HG03095 (cell line): ENCODE measurements at regions not wholly inside any gene's neighbourhood (a gene's known extent, or its start where the extent isn't known, plus 50 kb on each side); places are given as distances from the start of the nearest gene placed in this dataset.
A peak's percentile ranks its signal among the peaks of the same experiment; 100 is the strongest.

Source experiments
- ATAC-seq: cut with Tn5 transposase; IDR thresholded peaks from one replicate; pipeline ENCODE4 v1.9.1; 2021; ENCODE audit warnings: moderate library complexity; ENCODE audit not compliant: unreplicated experiment

GRCh38 chr5:9927521-9927997, 297.4 kb upstream of the TAS2R1 start:
- ATAC-seq: no peak

- ATAC-seq: no peak
Observed at GRCh38 chr5:9927106-9927505, 297.0 kb upstream of the TAS2R1 start.

- peak; percentile 90 for ATAC-seq
Observed at GRCh38 chr5:9924614-9925013, 294.5 kb upstream of the TAS2R1 start.

- no peak for ATAC-seq
Observed at GRCh38 chr5:9922719-9923118, 292.6 kb upstream of the TAS2R1 start.

GRCh38 chr5:9920697-9921096, 290.5 kb upstream of the TAS2R1 start:
- no peak for ATAC-seq

- ATAC-seq: no peak
Observed at GRCh38 chr5:9919306-9920030, 289.3 kb upstream of the TAS2R1 start.

GRCh38 chr5:9905661-9906060, 275.5 kb upstream of the TAS2R1 start:
- ATAC-seq: no peak

- ATAC-seq: no peak
Observed at GRCh38 chr5:9903801-9904200, 273.6 kb upstream of the TAS2R1 start.

GRCh38 chr5:9898319-9898718, 268.2 kb upstream of the TAS2R1 start:
- ATAC-seq: no peak

- no peak for ATAC-seq
Observed at GRCh38 chr5:9895302-9895645, 265.1 kb upstream of the TAS2R1 start.

- ATAC-seq: no peak
Observed at GRCh38 chr5:9894571-9895301, 264.6 kb upstream of the TAS2R1 start.

GRCh38 chr5:9892696-9893095, 262.5 kb upstream of the TAS2R1 start:
- ATAC-seq: no peak

GRCh38 chr5:9889511-9889910, 259.4 kb upstream of the TAS2R1 start:
- no peak for ATAC-seq

- ATAC-seq: no peak
Observed at GRCh38 chr5:9888501-9888901, 258.4 kb upstream of the TAS2R1 start.

- no peak for ATAC-seq
Observed at GRCh38 chr5:9885164-9885563, 255.0 kb upstream of the TAS2R1 start.

- no peak for ATAC-seq
Observed at GRCh38 chr5:9878206-9878605, 248.1 kb upstream of the TAS2R1 start.

GRCh38 chr5:9877488-9877887, 247.3 kb upstream of the TAS2R1 start:
- ATAC-seq: no peak

- no peak for ATAC-seq
Observed at GRCh38 chr5:9876451-9876850, 246.3 kb upstream of the TAS2R1 start.

- ATAC-seq: no peak
Observed at GRCh38 chr5:9869616-9870288, 239.6 kb upstream of the TAS2R1 start.

GRCh38 chr5:9865574-9865973, 235.4 kb upstream of the TAS2R1 start:
- ATAC-seq: no peak

- no peak for ATAC-seq
Observed at GRCh38 chr5:9864791-9865190, 234.6 kb upstream of the TAS2R1 start.

GRCh38 chr5:9863486-9863885, 233.3 kb upstream of the TAS2R1 start:
- no peak for ATAC-seq
